Medulla oblongata (tissue), 1 donor: ENCODE measurements at regions not wholly inside any gene's neighbourhood (a gene's known extent, or its start where the extent isn't known, plus 50 kb on each side); places are given as distances from the start of the nearest gene placed in this dataset.
A peak's percentile ranks its signal among the peaks of the same experiment; 100 is the strongest.
"Not testable (repeated sequence)": the region's sequence is repeated elsewhere in the genome, so short reads cannot be mapped to it uniquely, and the experiment has no call there.

Source experiments
- DNase-seq: peaks from one replicate; pipeline ENCODE4 v3.0.0-alpha.2; 2015; ENCODE audit errors: extremely low spot score

GRCh38 chr2:226169751-226170581 lies 629.7 kb downstream of the IRS1 start:
- no peak for DNase-seq

GRCh38 chr2:226168496-226169160 lies 631.0 kb downstream of the IRS1 start:
- no peak for DNase-seq

- DNase-seq = no peak
Measured at GRCh38 chr2:226164512-226164911, 635.1 kb downstream of the IRS1 start.

- not testable (repeated sequence) for DNase-seq
Measured at GRCh38 chr2:226160617-226161016, 639.0 kb downstream of the IRS1 start.

GRCh38 chr2:226159875-226160479 lies 639.6 kb downstream of the IRS1 start:
- no peak for DNase-seq

- DNase-seq = no peak
Measured at GRCh38 chr2:226158940-226159339, 640.7 kb downstream of the IRS1 start.

GRCh38 chr2:226158229-226158628 lies 641.4 kb downstream of the IRS1 start:
- DNase-seq = no peak

GRCh38 chr2:226155093-226155875 lies 644.3 kb downstream of the IRS1 start:
- no peak for DNase-seq

- DNase-seq = no peak
Measured at GRCh38 chr2:226154610-226155009, 645.0 kb downstream of the IRS1 start.

GRCh38 chr2:226153553-226153952 lies 646.1 kb downstream of the IRS1 start:
- no peak for DNase-seq

- no peak for DNase-seq
Measured at GRCh38 chr2:226151157-226151556, 648.5 kb downstream of the IRS1 start.

- DNase-seq = no peak
Measured at GRCh38 chr2:226143091-226143490, 656.5 kb downstream of the IRS1 start.

GRCh38 chr2:226142463-226142862 lies 657.2 kb downstream of the IRS1 start:
- no peak for DNase-seq

- DNase-seq = no peak
Measured at GRCh38 chr2:226140594-226140993, 659.0 kb downstream of the IRS1 start.

- peak; percentile 34 for DNase-seq
Measured at GRCh38 chr2:226139759-226140158, 659.9 kb downstream of the IRS1 start.

GRCh38 chr2:226137201-226137811 lies 662.3 kb downstream of the IRS1 start:
- DNase-seq = no peak

GRCh38 chr2:226136739-226137138 lies 662.9 kb downstream of the IRS1 start:
- DNase-seq = no peak

- DNase-seq = no peak
Measured at GRCh38 chr2:226135861-226136548, 663.6 kb downstream of the IRS1 start.

- no peak for DNase-seq
Measured at GRCh38 chr2:226132323-226133215, 667.1 kb downstream of the IRS1 start.

- no peak for DNase-seq
Measured at GRCh38 chr2:226131299-226131784, 668.3 kb downstream of the IRS1 start.
